GM13976 (cell line): ENCODE measurements at regions not wholly inside any gene's neighbourhood (a gene's known extent, or its start where the extent isn't known, plus 50 kb on each side); places are given as distances from the start of the nearest gene placed in this dataset.

ENCODE experiments used
- DNase-seq: peaks from one replicate; pipeline ENCODE4 v3.0.0; 2012; ENCODE audit warnings: low spot score
- CTCF ChIP-seq: IDR thresholded peaks from 2 replicates; pipeline ENCODE4 v1.5.1; 2012; ENCODE audit warnings: borderline replicate concordance, mild to moderate bottlenecking; ENCODE audit not compliant: insufficient read depth; ENCODE audit errors: extremely low read depth, missing control alignments, control extremely low read depth
- in situ Hi-C: fragments of 300-500 bp; cut with MboI; formaldehyde crosslinking; loops from one replicate; pipeline ENCODE4 v1.12.0; 2022; ENCODE audit warnings: low sequenced_read_pairs, mixed read lengths, inconsistent platforms; ENCODE audit not compliant: unreplicated experiment

GRCh38 chr13:94952787-94953186 lies 240.4 kb upstream of the SOX21 start:
- no peak for TF ChIP-seq CTCF

GRCh38 chr13:94950303-94950702 lies 238.0 kb upstream of the SOX21 start:
- no peak for DNase-seq
- TF ChIP-seq CTCF: no peak
- in situ Hi-C loops: no loop called here

More at GRCh38 chr13:94952787-94953186, 240.4 kb upstream of the SOX21 start:
- in situ Hi-C loops: no loop called here
- no peak for DNase-seq

GRCh38 chr13:94947965-94948371 lies 235.6 kb upstream of the SOX21 start:
- in situ Hi-C loops: no loop called here
- DNase-seq: no peak

GRCh38 chr13:94947392-94947791 lies 235.0 kb upstream of the SOX21 start:
- TF ChIP-seq CTCF: no peak
- in situ Hi-C loops: no loop called here
- DNase-seq: no peak

More at GRCh38 chr13:94947965-94948371, 235.6 kb upstream of the SOX21 start:
- no peak for TF ChIP-seq CTCF

GRCh38 chr13:94946039-94946438 lies 233.7 kb upstream of the SOX21 start:
- DNase-seq: no peak
- in situ Hi-C loops: no loop called here
- no peak for TF ChIP-seq CTCF

GRCh38 chr13:94938124-94938523 lies 225.8 kb upstream of the SOX21 start:
- in situ Hi-C loops: no loop called here
- TF ChIP-seq CTCF: no peak
- DNase-seq: no peak

GRCh38 chr13:94936633-94937032 lies 224.3 kb upstream of the SOX21 start:
- no peak for DNase-seq
- in situ Hi-C loops: no loop called here
- TF ChIP-seq CTCF: no peak
